ENCODE measurements at regions not wholly inside any gene's neighbourhood (a gene's known extent, or its start where the extent isn't known, plus 50 kb on each side); places are given as distances from the start of the nearest gene placed in this dataset.

- TF ChIP-seq CTCF (IDR thresholded peaks at IDR 0.05), result no peak
Measured at GRCh38 chr1:177466286-177466685, 295.5 kb downstream of the BRINP2 start.

GRCh38 chr1:177464686-177465085 is 293.9 kb downstream of the BRINP2 start:
- TF ChIP-seq CTCF (IDR thresholded peaks at IDR 0.05), result no peak

- TF ChIP-seq CTCF (IDR thresholded peaks at IDR 0.05), result no peak
Measured at GRCh38 chr1:177451191-177451590, 280.4 kb downstream of the BRINP2 start.

- TF ChIP-seq CTCF (IDR thresholded peaks at IDR 0.05), result no peak
Measured at GRCh38 chr1:177448652-177449357, 278.0 kb downstream of the BRINP2 start.

- TF ChIP-seq CTCF (IDR thresholded peaks at IDR 0.05), result no peak
Measured at GRCh38 chr1:177448036-177448615, 277.4 kb downstream of the BRINP2 start.

GRCh38 chr1:177444997-177445746 is 274.4 kb downstream of the BRINP2 start:
- TF ChIP-seq CTCF (IDR thresholded peaks at IDR 0.05), result no peak

- no peak for TF ChIP-seq CTCF (IDR thresholded peaks at IDR 0.05)
Measured at GRCh38 chr1:177443003-177443402, 272.2 kb downstream of the BRINP2 start.

Measured in LNCAP (cell line).